ENCODE measurements at regions not wholly inside any gene's neighbourhood (a gene's known extent, or its start where the extent isn't known, plus 50 kb on each side); places are given as distances from the start of the nearest gene placed in this dataset.
A peak's percentile ranks its signal among the peaks of the same experiment; 100 is the strongest.

DNA sequence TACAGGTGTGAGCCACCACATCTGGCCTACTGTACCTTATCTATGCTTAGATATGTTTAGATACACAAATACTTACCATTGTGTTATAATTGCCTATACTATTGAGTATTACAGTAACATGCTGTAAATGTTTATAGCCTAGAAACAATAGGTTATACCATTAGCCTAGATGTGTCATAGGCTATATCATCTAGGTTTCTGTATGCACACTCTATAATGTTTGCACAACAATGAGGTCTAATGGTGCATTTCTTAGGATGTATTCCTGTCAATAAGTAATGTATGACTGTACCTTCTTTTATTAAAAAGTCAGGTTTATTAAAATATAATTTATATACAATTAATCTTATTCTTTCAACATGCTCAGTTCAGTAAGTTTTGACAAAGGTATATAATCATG, 683.1 kb downstream of the LRRC70 start:
- DNase-seq (ENCODE audit: low read depth in 4 of 6, low spot score in 6 of 6) = no peak
- Histone ChIP-seq H3K4me1 (ENCODE audit: control insufficient read depth, insufficient read depth, low read length) (no peaks in the 10 kb centered on the region), H3K36me3 (ENCODE audit: control insufficient read depth, insufficient read depth, low read length) (no peaks in the 10 kb centered on the region), H3K27me3 (ENCODE audit: control insufficient read depth, insufficient read depth, low read length) (no peaks in the 10 kb centered on the region), H3K27ac (ENCODE audit: low read depth, low read length) (no peak overlapping the region), H3K9me3 (ENCODE audit: control insufficient read depth, insufficient read depth, low read length) (no peaks in the 10 kb centered on the region), H3K4me3 (ENCODE audit: low read depth, low read length) (no peak overlapping the region)

DNA sequence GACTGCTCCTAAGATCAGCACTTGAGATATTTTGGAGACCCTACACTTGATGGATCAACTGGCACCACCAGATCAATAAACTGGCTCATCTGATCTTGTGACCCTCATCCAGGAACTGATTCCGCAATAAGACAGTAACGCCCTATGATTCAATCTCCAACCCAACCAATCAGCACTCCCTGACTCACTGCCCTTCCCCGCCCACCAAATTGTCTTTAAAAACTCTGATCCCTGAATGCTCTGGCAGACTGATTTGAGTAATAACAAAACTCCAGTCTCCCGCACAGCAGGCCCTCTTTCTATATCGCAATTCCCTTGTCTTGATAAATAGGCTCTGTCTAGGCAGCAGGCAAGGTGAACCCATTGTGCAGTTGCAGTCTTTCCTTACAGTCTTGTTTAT, 677.0 kb downstream of the LRRC70 start:
- 98% methylated on average over 3 of the region's 5 CpGs for WGBS (ENCODE audit: insufficient coverage)

DNA sequence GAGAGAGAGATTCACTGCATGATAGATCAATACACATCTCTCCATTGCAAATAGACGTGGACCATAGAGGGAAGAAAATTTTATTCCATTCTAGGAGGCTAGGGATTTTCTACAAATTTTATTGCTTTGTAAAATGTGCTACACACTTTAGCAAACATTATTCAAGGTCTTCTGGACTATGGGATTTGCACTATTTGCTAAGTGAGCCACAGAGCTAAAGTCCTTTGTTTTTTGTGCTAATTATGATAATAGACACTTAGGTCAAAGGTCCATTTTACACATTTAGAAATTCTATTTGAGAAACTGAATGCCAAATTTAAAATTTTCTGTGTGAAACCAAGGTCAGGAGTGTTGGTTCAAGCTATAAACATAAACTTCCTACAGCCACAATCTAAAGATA, 672.3 kb downstream of the LRRC70 start:
- H3K9me3 ChIP-seq (ENCODE audit: control insufficient read depth, insufficient read depth, low read length) = no peaks in the 10 kb centered on the region
- no peaks in the 10 kb centered on the region for H3K27me3 ChIP-seq (ENCODE audit: control insufficient read depth, insufficient read depth, low read length)
- DNase-seq (ENCODE audit: low read depth in 4 of 6, low spot score in 6 of 6) = no peak
- H3K36me3 ChIP-seq (ENCODE audit: control insufficient read depth, insufficient read depth, low read length) = no peaks in the 10 kb centered on the region
- H3K4me3 ChIP-seq (ENCODE audit: low read depth, low read length) = no peak overlapping the region
- no peak overlapping the region for H3K27ac ChIP-seq (ENCODE audit: low read depth, low read length)
- no CpG with 5 or more reads among the region's 1 CpG for WGBS (ENCODE audit: insufficient coverage)
- no peaks in the 10 kb centered on the region for H3K4me1 ChIP-seq (ENCODE audit: control insufficient read depth, insufficient read depth, low read length)

More for the DNA sequence above, 677.0 kb downstream of the LRRC70 start:
- DNase-seq (ENCODE audit: low read depth in 4 of 6, low spot score in 6 of 6) = no peak
- Histone ChIP-seq H3K4me3 (ENCODE audit: low read depth, low read length) (no peak overlapping the region), H3K27ac (ENCODE audit: low read depth, low read length) (no peak overlapping the region), H3K27me3 (ENCODE audit: control insufficient read depth, insufficient read depth, low read length) (no peaks in the 10 kb centered on the region), H3K9me3 (ENCODE audit: control insufficient read depth, insufficient read depth, low read length) (no peaks in the 10 kb centered on the region), H3K36me3 (ENCODE audit: control insufficient read depth, insufficient read depth, low read length) (no peaks in the 10 kb centered on the region), H3K4me1 (ENCODE audit: control insufficient read depth, insufficient read depth, low read length) (no peaks in the 10 kb centered on the region)

- H3K4me1 ChIP-seq (ENCODE audit: control insufficient read depth, insufficient read depth, low read length) = no peaks in the 10 kb centered on the region
- H3K9me3 ChIP-seq (ENCODE audit: control insufficient read depth, insufficient read depth, low read length) = no peaks in the 10 kb centered on the region
- WGBS (ENCODE audit: insufficient coverage) = 100% methylated on average over 1 of the region's 2 CpGs
- H3K27ac ChIP-seq (ENCODE audit: low read depth, low read length) = no peak overlapping the region
- no peak overlapping the region for H3K4me3 ChIP-seq (ENCODE audit: low read depth, low read length)
- DNase-seq (ENCODE audit: low read depth in 4 of 6, low spot score in 6 of 6) = no peak
- no peaks in the 10 kb centered on the region for H3K27me3 ChIP-seq (ENCODE audit: control insufficient read depth, insufficient read depth, low read length)
- no peaks in the 10 kb centered on the region for H3K36me3 ChIP-seq (ENCODE audit: control insufficient read depth, insufficient read depth, low read length)
These were observed 671.3 kb downstream of the LRRC70 start for GRCh38 chr5:63249960-63250359.

DNA sequence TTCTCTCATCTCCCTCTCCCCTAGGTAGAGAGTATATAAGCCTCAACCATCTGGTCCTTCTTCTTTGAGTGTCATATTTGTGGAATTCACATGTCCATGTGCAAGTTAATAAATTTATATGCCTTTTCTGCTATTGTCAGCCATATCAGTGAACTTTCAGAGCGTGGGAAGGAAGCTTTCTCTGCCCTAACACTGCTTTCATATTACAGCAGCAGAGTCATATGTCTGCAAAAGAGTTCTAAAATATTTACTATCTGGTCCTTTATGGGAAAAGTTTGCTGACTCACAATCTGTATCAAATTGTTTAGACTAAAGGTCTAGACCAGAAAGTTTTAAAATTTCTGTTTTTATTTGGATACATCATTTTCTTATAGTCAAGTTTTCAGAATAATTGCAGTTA, 669.0 kb downstream of the LRRC70 start:
- no peaks in the 10 kb centered on the region for H3K27me3 ChIP-seq (ENCODE audit: control insufficient read depth, insufficient read depth, low read length)
- H3K36me3 ChIP-seq (ENCODE audit: control insufficient read depth, insufficient read depth, low read length) = no peaks in the 10 kb centered on the region
- DNase-seq (ENCODE audit: low read depth in 4 of 6, low spot score in 6 of 6) = no peak
- H3K4me1 ChIP-seq (ENCODE audit: control insufficient read depth, insufficient read depth, low read length) = no peaks in the 10 kb centered on the region
- no peak overlapping the region for H3K4me3 ChIP-seq (ENCODE audit: low read depth, low read length)
- no peaks in the 10 kb centered on the region for H3K9me3 ChIP-seq (ENCODE audit: control insufficient read depth, insufficient read depth, low read length)
- WGBS (ENCODE audit: insufficient coverage) = no CpG with 5 or more reads among the region's 1 CpG
- H3K27ac ChIP-seq (ENCODE audit: low read depth, low read length) = no peak overlapping the region

- Histone ChIP-seq H3K4me1 (ENCODE audit: control insufficient read depth, insufficient read depth, low read length) (no peaks in the 10 kb centered on the region), H3K27me3 (ENCODE audit: control insufficient read depth, insufficient read depth, low read length) (no peaks in the 10 kb centered on the region), H3K9me3 (ENCODE audit: control insufficient read depth, insufficient read depth, low read length) (no peaks in the 10 kb centered on the region), H3K27ac (ENCODE audit: low read depth, low read length) (no peak overlapping the region), H3K4me3 (ENCODE audit: low read depth, low read length) (no peak overlapping the region), H3K36me3 (ENCODE audit: control insufficient read depth, insufficient read depth, low read length) (no peaks in the 10 kb centered on the region)
- DNase-seq (ENCODE audit: low read depth in 4 of 6, low spot score in 6 of 6) = no peak
- WGBS (ENCODE audit: insufficient coverage) = no CpG with 5 or more reads among the region's 1 CpG
These were observed 666.7 kb downstream of the LRRC70 start for GRCh38 chr5:63245271-63245670.

- Histone ChIP-seq H3K4me1 (ENCODE audit: control insufficient read depth, insufficient read depth, low read length) (no peaks in the 10 kb centered on the region), H3K27ac (ENCODE audit: low read depth, low read length) (no peak overlapping the region), H3K9me3 (ENCODE audit: control insufficient read depth, insufficient read depth, low read length) (no peaks in the 10 kb centered on the region), H3K4me3 (ENCODE audit: low read depth, low read length) (no peak overlapping the region), H3K27me3 (ENCODE audit: control insufficient read depth, insufficient read depth, low read length) (no peaks in the 10 kb centered on the region), H3K36me3 (ENCODE audit: control insufficient read depth, insufficient read depth, low read length) (no peaks in the 10 kb centered on the region)
- peak in 1 of 6 donors; percentile 30 for DNase-seq (ENCODE audit: low read depth in 4 of 6, low spot score in 6 of 6)
- 44% methylated on average over 3 of the region's 8 CpGs for WGBS (ENCODE audit: insufficient coverage)
These were observed 661.6 kb downstream of the LRRC70 start for GRCh38 chr5:63240063-63240755.

DNA sequence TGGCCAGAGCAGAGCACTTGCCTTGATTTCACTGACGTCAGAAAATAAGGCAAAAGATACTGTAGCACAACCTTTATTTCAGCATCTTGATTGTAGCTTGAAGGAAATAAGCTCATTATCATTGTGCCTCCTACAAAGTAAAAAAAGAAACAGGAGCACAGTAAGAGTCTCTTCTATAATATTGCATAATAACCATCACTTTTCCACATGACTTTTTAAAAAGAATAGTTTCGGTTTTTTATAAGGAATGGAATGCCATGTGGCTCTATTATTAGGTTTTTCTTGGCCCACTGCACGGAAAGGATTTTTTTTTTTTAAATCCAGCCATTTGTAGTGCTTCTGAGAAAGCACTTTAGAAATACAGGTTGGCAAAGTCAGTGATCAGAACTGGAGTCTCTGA, 655.3 kb downstream of the LRRC70 start:
- WGBS (ENCODE audit: insufficient coverage) = 20% methylated on average over 1 of the region's 3 CpGs
- Histone ChIP-seq H3K36me3 (ENCODE audit: control insufficient read depth, insufficient read depth, low read length) (no peaks in the 10 kb centered on the region), H3K9me3 (ENCODE audit: control insufficient read depth, insufficient read depth, low read length) (no peaks in the 10 kb centered on the region), H3K27ac (ENCODE audit: low read depth, low read length) (no peak overlapping the region), H3K27me3 (ENCODE audit: control insufficient read depth, insufficient read depth, low read length) (no peaks in the 10 kb centered on the region), H3K4me1 (ENCODE audit: control insufficient read depth, insufficient read depth, low read length) (no peaks in the 10 kb centered on the region), H3K4me3 (ENCODE audit: low read depth, low read length) (no peak overlapping the region)
- DNase-seq (ENCODE audit: low read depth in 4 of 6, low spot score in 6 of 6) = no peak

DNA sequence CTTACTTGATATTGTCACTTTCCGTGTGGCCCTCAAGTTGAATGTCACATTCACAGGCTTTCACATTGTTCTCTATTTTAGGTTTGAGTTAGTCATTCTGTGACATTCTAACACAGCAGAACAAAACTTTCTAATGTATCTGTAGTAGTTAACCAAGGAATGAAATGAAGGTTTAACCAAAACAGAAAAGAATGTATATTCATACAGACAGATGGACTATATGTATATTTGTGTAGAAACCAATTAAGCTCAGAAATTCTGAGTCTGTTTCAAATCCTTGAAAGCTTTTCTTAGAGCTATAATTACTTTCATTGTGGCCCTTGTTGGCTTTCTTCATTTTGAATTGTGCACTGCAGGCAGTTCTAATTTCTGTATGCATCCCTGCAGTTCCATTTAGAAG, 654.7 kb downstream of the LRRC70 start:
- H3K9me3 ChIP-seq (ENCODE audit: control insufficient read depth, insufficient read depth, low read length) = no peaks in the 10 kb centered on the region
- no peak overlapping the region for H3K27ac ChIP-seq (ENCODE audit: low read depth, low read length)
- H3K27me3 ChIP-seq (ENCODE audit: control insufficient read depth, insufficient read depth, low read length) = no peaks in the 10 kb centered on the region
- WGBS (ENCODE audit: insufficient coverage) = no CpG with 5 or more reads among the region's 1 CpG
- H3K4me1 ChIP-seq (ENCODE audit: control insufficient read depth, insufficient read depth, low read length) = no peaks in the 10 kb centered on the region
- no peaks in the 10 kb centered on the region for H3K36me3 ChIP-seq (ENCODE audit: control insufficient read depth, insufficient read depth, low read length)
- DNase-seq (ENCODE audit: low read depth in 4 of 6, low spot score in 6 of 6) = peak in 2 of 6 donors; percentile 6 to 62
- no peak overlapping the region for H3K4me3 ChIP-seq (ENCODE audit: low read depth, low read length)

GRCh38 chr5:63230754-63231153, 652.1 kb downstream of the LRRC70 start:
- WGBS (ENCODE audit: insufficient coverage) = no CpG with 5 or more reads among the region's 2 CpGs
- Histone ChIP-seq H3K4me1 (ENCODE audit: control insufficient read depth, insufficient read depth, low read length) (no peaks in the 10 kb centered on the region), H3K27me3 (ENCODE audit: control insufficient read depth, insufficient read depth, low read length) (no peaks in the 10 kb centered on the region), H3K4me3 (ENCODE audit: low read depth, low read length) (no peak overlapping the region), H3K27ac (ENCODE audit: low read depth, low read length) (no peak overlapping the region), H3K9me3 (ENCODE audit: control insufficient read depth, insufficient read depth, low read length) (no peaks in the 10 kb centered on the region), H3K36me3 (ENCODE audit: control insufficient read depth, insufficient read depth, low read length) (no peaks in the 10 kb centered on the region)
- DNase-seq (ENCODE audit: low read depth in 4 of 6, low spot score in 6 of 6) = no peak

All from spinal cord (tissue), 9 donors.